Mucosa of descending colon (tissue), 3 donors: ENCODE measurements at regions not wholly inside any gene's neighbourhood (a gene's known extent, or its start where the extent isn't known, plus 50 kb on each side); places are given as distances from the start of the nearest gene placed in this dataset.

Experiments
- ATAC-seq: fragments of 200-7000 bp; cut with Tn5 transposase; one replicate; pipeline ENCODE4 v1.9.1; 2020; ENCODE audit warnings: mild to moderate bottlenecking, moderate library complexity
- DNase-seq, 3 donors: peaks; one replicate each; pipeline ENCODE4 v3.0.0-alpha.2; 2020
- H3K36me3 ChIP-seq: fragments of 200-600 bp; one replicate; pipeline ENCODE4 v1.8.0; 2021; ENCODE audit warnings: low read depth, mild to moderate bottlenecking
- H3K4me1 ChIP-seq: fragments of 200-600 bp; one replicate; pipeline ENCODE4 v1.8.0; 2021; ENCODE audit warnings: low read depth, mild to moderate bottlenecking
- H3K4me3 ChIP-seq: fragments of 200-600 bp; one replicate; pipeline ENCODE4 v1.8.0; 2021; ENCODE audit warnings: mild to moderate bottlenecking
- H3K9me3 ChIP-seq: fragments of 200-600 bp; one replicate; pipeline ENCODE4 v1.8.0; 2021; ENCODE audit warnings: mild to moderate bottlenecking
- intact Hi-C, 2 donors: fragments of 100-400 bp; cut with DNase I in 1 of 2; cut with micrococcal nuclease in 1 of 2; formaldehyde crosslinking; loops; one replicate each; pipeline versions ENCODE4 v1.11.0 to v1.11.1; 2022; cut with DNase I, micrococcal nuclease
- TF ChIP-seq, protein P1 (sequence below): fragments of 200-600 bp; IDR thresholded peaks from one replicate; pipeline ENCODE4 v1.8.0; 2022; ENCODE audit warnings: antibody characterized with exemption, mild to moderate bottlenecking
- donor health status: DM: no; HTN: no; CAD: no; lungs with moderate emphysema.
- donor health status: DM: no; HTN: no; CAD: no.
- donor health status: DM: no; HTN: yes; CAD: no.

DNA sequence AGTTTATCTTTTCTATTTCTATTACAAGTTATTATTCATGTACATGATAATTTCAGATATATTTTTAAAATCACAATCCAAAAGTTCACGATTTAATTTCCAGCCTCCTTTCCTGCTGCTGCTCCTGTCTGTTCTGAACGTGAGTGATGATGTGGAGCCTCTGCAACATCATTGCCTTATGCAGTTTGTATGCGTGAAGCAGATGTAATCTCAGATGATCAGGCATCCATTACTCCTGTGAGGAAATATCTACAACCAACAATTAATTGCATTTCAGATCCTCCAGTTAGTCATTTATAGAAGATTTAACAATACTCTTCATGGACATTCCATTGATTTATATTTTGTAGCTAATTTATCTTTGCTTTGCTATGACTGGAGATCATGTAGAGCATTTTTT is 668.7 kb upstream of the EPHA5 start:
- TF ChIP-seq, protein P1, sequence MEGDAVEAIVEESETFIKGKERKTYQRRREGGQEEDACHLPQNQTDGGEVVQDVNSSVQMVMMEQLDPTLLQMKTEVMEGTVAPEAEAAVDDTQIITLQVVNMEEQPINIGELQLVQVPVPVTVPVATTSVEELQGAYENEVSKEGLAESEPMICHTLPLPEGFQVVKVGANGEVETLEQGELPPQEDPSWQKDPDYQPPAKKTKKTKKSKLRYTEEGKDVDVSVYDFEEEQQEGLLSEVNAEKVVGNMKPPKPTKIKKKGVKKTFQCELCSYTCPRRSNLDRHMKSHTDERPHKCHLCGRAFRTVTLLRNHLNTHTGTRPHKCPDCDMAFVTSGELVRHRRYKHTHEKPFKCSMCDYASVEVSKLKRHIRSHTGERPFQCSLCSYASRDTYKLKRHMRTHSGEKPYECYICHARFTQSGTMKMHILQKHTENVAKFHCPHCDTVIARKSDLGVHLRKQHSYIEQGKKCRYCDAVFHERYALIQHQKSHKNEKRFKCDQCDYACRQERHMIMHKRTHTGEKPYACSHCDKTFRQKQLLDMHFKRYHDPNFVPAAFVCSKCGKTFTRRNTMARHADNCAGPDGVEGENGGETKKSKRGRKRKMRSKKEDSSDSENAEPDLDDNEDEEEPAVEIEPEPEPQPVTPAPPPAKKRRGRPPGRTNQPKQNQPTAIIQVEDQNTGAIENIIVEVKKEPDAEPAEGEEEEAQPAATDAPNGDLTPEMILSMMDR: no peak
- Histone ChIP-seq H3K36me3 (no peaks in the 10 kb centered on the region), H3K9me3 (peaks cover 14% of the 10 kb centered on the region), H3K4me1 (no peaks in the 10 kb centered on the region), H3K4me3 (no peak overlapping the region)
- intact Hi-C loops: no loop called here
- no peak for ATAC-seq
- DNase-seq: no peak

- intact Hi-C loops: no loop called here
- peaks cover 6% of the 10 kb centered on the region for H3K9me3 ChIP-seq
- DNase-seq (no peak), ATAC-seq (no peak)
- H3K4me3 ChIP-seq: no peak overlapping the region
- TF ChIP-seq, protein P1: no peak
- H3K36me3 ChIP-seq: no peaks in the 10 kb centered on the region
- no peaks in the 10 kb centered on the region for H3K4me1 ChIP-seq
Measured at GRCh38 chr4:66331761-66332160, 661.5 kb upstream of the EPHA5 start.

- Histone ChIP-seq H3K9me3 (peaks cover 4% of the 10 kb centered on the region), H3K4me3 (no peak overlapping the region), H3K36me3 (no peaks in the 10 kb centered on the region), H3K4me1 (no peaks in the 10 kb centered on the region)
- no peak for ATAC-seq
- TF ChIP-seq, protein P1: no peak
- intact Hi-C loops: no loop called here
- DNase-seq: no peak
Measured at GRCh38 chr4:66330125-66330524, 659.8 kb upstream of the EPHA5 start.

DNA sequence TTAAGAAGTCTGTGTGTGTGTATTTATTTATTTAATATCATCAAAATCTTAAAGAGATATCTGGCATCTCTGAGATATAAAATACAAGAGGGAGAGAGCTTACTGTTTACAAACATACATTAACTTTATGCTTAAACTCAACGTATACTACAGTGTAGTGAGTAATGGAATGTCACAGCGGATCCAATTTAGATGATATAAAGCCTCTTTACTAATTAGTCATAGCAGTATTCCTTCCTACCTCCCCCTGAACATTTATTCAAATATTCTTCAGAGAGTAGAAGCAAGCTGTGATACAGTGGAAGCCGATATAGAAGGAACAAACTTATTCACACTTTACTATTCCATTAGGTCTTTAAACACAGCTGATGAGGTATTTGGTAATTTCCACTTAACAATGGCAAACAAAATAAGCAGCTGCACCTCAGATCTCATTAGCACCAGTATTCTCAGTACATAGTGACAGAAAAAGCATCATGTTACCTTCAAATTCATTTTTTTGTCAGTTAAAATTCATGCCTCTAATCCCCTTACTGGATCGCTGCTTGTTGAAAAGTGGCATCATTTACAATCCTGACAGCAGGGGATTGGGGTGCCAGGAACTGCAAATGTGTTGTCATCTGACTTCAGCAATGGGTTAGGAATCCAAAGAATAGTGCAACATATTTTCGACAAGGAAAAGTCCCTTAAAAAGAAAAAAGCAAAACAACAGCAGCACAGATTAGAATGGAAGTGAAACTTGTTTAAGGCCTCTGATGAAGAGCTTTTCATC is 658.7 kb upstream of the EPHA5 start:
- Histone ChIP-seq H3K4me3 (no peak overlapping the region), H3K9me3 (peaks cover 4% of the 10 kb centered on the region), H3K4me1 (no peaks in the 10 kb centered on the region), H3K36me3 (no peaks in the 10 kb centered on the region)
- ATAC-seq: no peak
- DNase-seq: no peak
- TF ChIP-seq, protein P1: no peak
- intact Hi-C loops: no loop called here

DNA sequence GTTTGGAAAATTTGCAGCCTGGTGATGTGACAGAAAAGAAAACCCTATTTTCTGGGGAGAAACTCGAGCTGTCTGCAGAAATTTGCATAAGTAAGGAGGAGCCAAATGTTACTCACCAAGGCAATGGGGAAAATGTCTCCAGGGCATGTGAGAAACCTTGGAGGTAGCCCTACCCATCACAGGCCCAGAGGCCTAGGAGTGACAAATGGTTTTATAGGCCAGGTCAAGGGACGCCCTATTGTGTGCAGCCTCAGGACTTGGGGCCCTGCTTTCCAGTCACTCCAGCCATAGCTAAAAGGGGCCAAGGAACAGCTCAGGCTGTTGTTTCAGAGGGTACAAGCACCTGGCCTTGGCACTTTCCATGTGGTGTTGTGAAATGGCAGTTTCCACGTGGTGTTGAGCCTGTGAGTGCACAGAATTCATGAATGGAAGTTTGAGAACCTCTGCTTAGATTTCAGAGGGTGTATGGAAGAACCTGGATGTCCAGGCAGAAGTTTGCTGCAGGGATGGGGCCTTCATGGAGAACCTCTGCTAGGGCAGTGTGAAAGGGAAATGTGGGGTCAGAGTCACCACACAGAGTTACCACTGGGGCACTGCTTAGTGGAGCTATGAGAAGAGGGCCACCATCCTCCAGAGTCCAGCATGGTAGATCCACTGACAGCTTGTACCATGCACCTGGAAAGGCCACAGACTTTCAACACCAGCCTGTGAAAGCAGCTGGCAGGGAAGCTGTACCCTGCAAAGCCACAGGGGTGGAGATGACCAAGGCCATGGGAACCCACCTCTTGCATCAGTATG is 637.6 kb upstream of the EPHA5 start:
- intact Hi-C loops: no loop called here
- no peak overlapping the region for H3K4me3 ChIP-seq
- TF ChIP-seq, protein P1: no peak
- DNase-seq (no peak), ATAC-seq (no peak)
- no peaks in the 10 kb centered on the region for H3K4me1 ChIP-seq
- H3K36me3 ChIP-seq: no peaks in the 10 kb centered on the region
- H3K9me3 ChIP-seq: peaks cover 16% of the 10 kb centered on the region
